Parathyroid adenoma (tissue), 2 donors: ENCODE measurements at regions not wholly inside any gene's neighbourhood (a gene's known extent, or its start where the extent isn't known, plus 50 kb on each side); places are given as distances from the start of the nearest gene placed in this dataset.

ENCODE experiments used
- H2AFZ ChIP-seq: fragments of 300-600 bp; sonication (generic); one replicate; pipeline ENCODE4 v1.7.0; 2017; ENCODE audit warnings: antibody characterized with exemption, mild to moderate bottlenecking
- H3K27ac ChIP-seq: fragments of 300-600 bp; sonication (generic); one replicate; pipeline ENCODE4 v1.7.0; 2017
- H3K27me3 ChIP-seq: fragments of 300-600 bp; sonication (generic); one replicate; pipeline ENCODE4 v1.7.0; 2017; ENCODE audit warnings: low read length; ENCODE audit not compliant: control insufficient read depth, insufficient read depth
- H3K36me3 ChIP-seq: fragments of 300-600 bp; sonication (generic); one replicate; pipeline ENCODE4 v1.7.0; 2017; ENCODE audit warnings: low read length; ENCODE audit not compliant: control insufficient read depth, insufficient read depth
- H3K4me1 ChIP-seq: fragments of 300-600 bp; sonication (generic); one replicate; pipeline ENCODE4 v1.7.0; 2017; ENCODE audit warnings: control low read depth
- H3K4me2 ChIP-seq: fragments of 300-600 bp; sonication (generic); one replicate; pipeline ENCODE4 v1.7.0; 2017; ENCODE audit warnings: low read length
- H3K4me3 ChIP-seq: fragments of 300-600 bp; sonication (generic); one replicate; pipeline ENCODE4 v1.7.0; 2017; ENCODE audit warnings: low read depth, low read length
- H3K79me2 ChIP-seq: fragments of 300-600 bp; sonication (generic); one replicate; pipeline ENCODE4 v1.7.0; 2017; ENCODE audit warnings: control low read depth
- H3K9ac ChIP-seq: fragments of 300-600 bp; sonication (generic); one replicate; pipeline ENCODE4 v1.7.0; 2017; ENCODE audit warnings: mild to moderate bottlenecking
- H3K9me3 ChIP-seq: fragments of 300-600 bp; sonication (generic); one replicate; pipeline ENCODE4 v1.7.0; 2017; ENCODE audit warnings: low read length; ENCODE audit not compliant: control insufficient read depth
- CTCF ChIP-seq: fragments of 300-600 bp; sonication (generic); IDR thresholded peaks from one replicate; pipeline ENCODE4 v1.7.0; 2017; ENCODE audit warnings: antibody characterized with exemption, mild to moderate bottlenecking
- donor health status: primary hyperparathyroidism.

GRCh38 chr7:41463770-41464470, 239.0 kb downstream of the INHBA start:
- Histone ChIP-seq H3K27me3 (no peaks in the 10 kb centered on the region), H3K4me3 (no peak overlapping the region), H3K27ac (no peak overlapping the region), H3K9me3 (no peaks in the 10 kb centered on the region), H3K4me1 (no peaks in the 10 kb centered on the region), H3K4me2 (no peak overlapping the region), H2AFZ (no peak overlapping the region), H3K9ac (no peak overlapping the region), H3K36me3 (no peaks in the 10 kb centered on the region), H3K79me2 (no peaks in the 10 kb centered on the region)
- no peak for TF ChIP-seq CTCF

- Histone ChIP-seq H3K9ac (no peak overlapping the region), H3K9me3 (no peaks in the 10 kb centered on the region), H2AFZ (no peak overlapping the region), H3K4me1 (no peaks in the 10 kb centered on the region), H3K4me3 (no peak overlapping the region), H3K4me2 (no peak overlapping the region), H3K27ac (no peak overlapping the region), H3K36me3 (no peaks in the 10 kb centered on the region), H3K79me2 (no peaks in the 10 kb centered on the region), H3K27me3 (no peaks in the 10 kb centered on the region)
- no peak for TF ChIP-seq CTCF
Observed at GRCh38 chr7:41459623-41460261, 243.1 kb downstream of the INHBA start.

GRCh38 chr7:41459183-41459582, 243.7 kb downstream of the INHBA start:
- Histone ChIP-seq H3K4me3 (no peak overlapping the region), H3K9ac (no peak overlapping the region), H3K27ac (no peak overlapping the region), H3K4me2 (no peak overlapping the region), H2AFZ (no peak overlapping the region), H3K4me1 (no peaks in the 10 kb centered on the region), H3K27me3 (no peaks in the 10 kb centered on the region), H3K9me3 (no peaks in the 10 kb centered on the region), H3K36me3 (no peaks in the 10 kb centered on the region), H3K79me2 (no peaks in the 10 kb centered on the region)
- no peak for TF ChIP-seq CTCF

GRCh38 chr7:41457832-41458437, 245.0 kb downstream of the INHBA start:
- Histone ChIP-seq H3K4me2 (no peak overlapping the region), H2AFZ (no peak overlapping the region), H3K27me3 (no peaks in the 10 kb centered on the region), H3K4me1 (no peaks in the 10 kb centered on the region), H3K9me3 (no peaks in the 10 kb centered on the region), H3K4me3 (no peak overlapping the region), H3K79me2 (no peaks in the 10 kb centered on the region), H3K27ac (no peak overlapping the region), H3K36me3 (no peaks in the 10 kb centered on the region), H3K9ac (no peak overlapping the region)
- no peak for TF ChIP-seq CTCF
